Neural progenitor cell (in vitro differentiated cells): ENCODE measurements at regions not wholly inside any gene's neighbourhood (a gene's known extent, or its start where the extent isn't known, plus 50 kb on each side); places are given as distances from the start of the nearest gene placed in this dataset.

ENCODE experiments used
- DNase-seq: peaks from one replicate; pipeline ENCODE4 v3.0.0-alpha.2; 2016; ENCODE audit warnings: low spot score
- H2AFZ ChIP-seq: fragments of 200-600 bp; sonication (generic); replicated peaks from 2 replicates; pipeline ENCODE4 v1.6.1; 2016; ENCODE audit warnings: antibody characterized with exemption
- H3F3A ChIP-seq: fragments of 200-600 bp; sonication (generic); 2 replicates; pipeline ENCODE4 v1.6.1; 2016; ENCODE audit warnings: antibody characterized with exemption, low read depth
- H3K27ac ChIP-seq: fragments of 200-600 bp; sonication (generic); 2 replicates; pipeline ENCODE4 v1.5.1; 2016; ENCODE audit warnings: mild to moderate bottlenecking
- H3K27me3 ChIP-seq: fragments of 200-600 bp; sonication (generic); 2 replicates; pipeline ENCODE4 v1.6.1; 2016; ENCODE audit warnings: mild to moderate bottlenecking, moderate library complexity
- H3K36me3 ChIP-seq: fragments of 200-600 bp; sonication (generic); 2 replicates; pipeline ENCODE4 v1.5.1; 2016
- H3K4me1 ChIP-seq: fragments of 200-600 bp; sonication (generic); 2 replicates; pipeline ENCODE4 v1.6.1; 2016; ENCODE audit warnings: mixed run types
- H3K4me2 ChIP-seq: fragments of 200-600 bp; sonication (generic); 2 replicates; pipeline ENCODE4 v1.6.1; 2016
- H3K4me3 ChIP-seq: fragments of 200-600 bp; sonication (generic); 2 replicates; pipeline ENCODE4 v1.5.1; 2016
- H3K79me2 ChIP-seq: fragments of 200-600 bp; sonication (generic); 2 replicates; pipeline ENCODE4 v1.6.1; 2016; ENCODE audit warnings: low read depth
- H3K9ac ChIP-seq: fragments of 200-600 bp; sonication (generic); 2 replicates; pipeline ENCODE4 v1.6.1; 2016
- H3K9me3 ChIP-seq: fragments of 200-600 bp; sonication (generic); 2 replicates; pipeline ENCODE4 v1.5.1; 2016; ENCODE audit warnings: low read depth
- H4K20me1 ChIP-seq: fragments of 200-600 bp; sonication (generic); 2 replicates; pipeline ENCODE4 v1.6.1; 2016; ENCODE audit warnings: low read depth
- H3K27ac Mint-ChIP-seq: 3 replicates; pipeline ENCODE4 v1.8.0; 2021; ENCODE audit warnings: mixed read lengths
- H3K27me3 Mint-ChIP-seq: 2 replicates; pipeline ENCODE4 v1.8.0; 2022; ENCODE audit warnings: low read depth, mild to moderate bottlenecking, inconsistent platforms, moderate library complexity, mixed read lengths; ENCODE audit not compliant: insufficient read depth
- H3K36me3 Mint-ChIP-seq: 3 replicates; pipeline ENCODE4 v1.8.0; 2021; ENCODE audit warnings: mixed read lengths
- H3K4me1 Mint-ChIP-seq: 3 replicates; pipeline ENCODE4 v1.8.0; 2021; ENCODE audit warnings: mixed read lengths
- H3K4me3 Mint-ChIP-seq: 3 replicates; pipeline ENCODE4 v1.8.0; 2021; ENCODE audit warnings: mild to moderate bottlenecking, moderate library complexity, mixed read lengths
- H3K9me3 Mint-ChIP-seq: 3 replicates; pipeline ENCODE4 v1.8.0; 2020; ENCODE audit warnings: mixed read lengths
- EZH2 ChIP-seq: fragments of 200-600 bp; sonication (generic); IDR thresholded peaks from 2 replicates; pipeline ENCODE4 v1.6.1; 2017; ENCODE audit warnings: antibody characterized with exemption, mild to moderate bottlenecking, moderate library complexity
- EZH2phosphoT487 ChIP-seq: fragments of 200-600 bp; sonication (generic); IDR thresholded peaks from 2 replicates; pipeline ENCODE4 v1.6.1; 2017; ENCODE audit warnings: antibody characterized with exemption
- TF ChIP-seq, protein P1 (sequence below): fragments of 200-600 bp; sonication (generic); IDR thresholded peaks from 2 replicates; pipeline ENCODE4 v1.5.1; 2017; ENCODE audit warnings: antibody characterized with exemption, mild to moderate bottlenecking

GRCh38 chr6:90729057-90729456 is 142.2 kb upstream of the MAP3K7 start:
- TF ChIP-seq EZH2phosphoT487, result no peak
- TF ChIP-seq, protein P1, sequence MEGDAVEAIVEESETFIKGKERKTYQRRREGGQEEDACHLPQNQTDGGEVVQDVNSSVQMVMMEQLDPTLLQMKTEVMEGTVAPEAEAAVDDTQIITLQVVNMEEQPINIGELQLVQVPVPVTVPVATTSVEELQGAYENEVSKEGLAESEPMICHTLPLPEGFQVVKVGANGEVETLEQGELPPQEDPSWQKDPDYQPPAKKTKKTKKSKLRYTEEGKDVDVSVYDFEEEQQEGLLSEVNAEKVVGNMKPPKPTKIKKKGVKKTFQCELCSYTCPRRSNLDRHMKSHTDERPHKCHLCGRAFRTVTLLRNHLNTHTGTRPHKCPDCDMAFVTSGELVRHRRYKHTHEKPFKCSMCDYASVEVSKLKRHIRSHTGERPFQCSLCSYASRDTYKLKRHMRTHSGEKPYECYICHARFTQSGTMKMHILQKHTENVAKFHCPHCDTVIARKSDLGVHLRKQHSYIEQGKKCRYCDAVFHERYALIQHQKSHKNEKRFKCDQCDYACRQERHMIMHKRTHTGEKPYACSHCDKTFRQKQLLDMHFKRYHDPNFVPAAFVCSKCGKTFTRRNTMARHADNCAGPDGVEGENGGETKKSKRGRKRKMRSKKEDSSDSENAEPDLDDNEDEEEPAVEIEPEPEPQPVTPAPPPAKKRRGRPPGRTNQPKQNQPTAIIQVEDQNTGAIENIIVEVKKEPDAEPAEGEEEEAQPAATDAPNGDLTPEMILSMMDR, result no peak
- no peak for TF ChIP-seq EZH2
- Mint-ChIP-seq H3K4me3 (no peak overlapping the region), H3K9me3 (no peaks in the 10 kb centered on the region), H3K4me1 (no peaks in the 10 kb centered on the region), H3K27ac (no peak overlapping the region), H3K27me3 (no peaks in the 10 kb centered on the region), H3K36me3 (no peaks in the 10 kb centered on the region)
- Histone ChIP-seq H3K27ac (no peak overlapping the region), H4K20me1 (no peaks in the 10 kb centered on the region), H3K9me3 (no peaks in the 10 kb centered on the region), H2AFZ (no peak overlapping the region), H3K9ac (no peak overlapping the region), H3K36me3 (no peaks in the 10 kb centered on the region), H3K79me2 (no peaks in the 10 kb centered on the region), H3K27me3 (no peaks in the 10 kb centered on the region), H3K4me1 (no peaks in the 10 kb centered on the region), H3F3A (no peaks in the 10 kb centered on the region), H3K4me2 (no peak overlapping the region), H3K4me3 (no peak overlapping the region)
- DNase-seq, result no peak

GRCh38 chr6:90722648-90723047 is 135.8 kb upstream of the MAP3K7 start:
- H3K36me3 ChIP-seq, result no peaks in the 10 kb centered on the region
- H4K20me1 ChIP-seq, result no peaks in the 10 kb centered on the region
- H3K4me1 ChIP-seq, result no peaks in the 10 kb centered on the region
- H3K9ac ChIP-seq, result no peak overlapping the region
- H2AFZ ChIP-seq, result no peak overlapping the region
- Mint-ChIP-seq H3K27ac (no peak overlapping the region), H3K4me3 (no peak overlapping the region), H3K9me3 (no peaks in the 10 kb centered on the region), H3K36me3 (no peaks in the 10 kb centered on the region), H3K27me3 (no peaks in the 10 kb centered on the region), H3K4me1 (no peaks in the 10 kb centered on the region)
- no peak overlapping the region for H3K4me2 ChIP-seq
- H3K27ac ChIP-seq, result no peak overlapping the region
- H3K79me2 ChIP-seq, result no peaks in the 10 kb centered on the region
- no peaks in the 10 kb centered on the region for H3F3A ChIP-seq
- H3K9me3 ChIP-seq, result no peaks in the 10 kb centered on the region
- H3K27me3 ChIP-seq, result no peaks in the 10 kb centered on the region
- DNase-seq, result no peak
- no peak overlapping the region for H3K4me3 ChIP-seq
- TF ChIP-seq, protein P1, result no peak
- no peak for TF ChIP-seq EZH2phosphoT487
- no peak for TF ChIP-seq EZH2

DNA sequence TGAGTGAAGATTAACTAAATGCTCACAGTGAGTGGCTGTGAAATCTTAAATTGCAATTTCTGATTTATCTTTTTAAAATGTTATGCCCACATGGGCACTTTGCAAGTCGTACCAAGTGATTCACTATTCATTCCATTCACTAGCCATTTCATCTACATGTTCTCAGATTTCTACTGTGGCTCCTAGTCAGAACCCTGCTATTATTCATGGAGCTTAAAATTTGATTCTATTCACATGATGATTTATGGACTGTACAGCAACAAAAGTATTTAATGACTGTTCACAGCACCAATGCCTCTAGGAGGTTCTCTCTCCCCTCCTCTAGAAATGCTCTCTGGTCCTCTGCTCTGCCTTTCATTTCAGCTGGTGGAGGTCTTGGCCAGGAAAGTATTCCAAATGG is 133.5 kb upstream of the MAP3K7 start:
- H3K27me3 ChIP-seq, result no peaks in the 10 kb centered on the region
- H3K27ac Mint-ChIP-seq, result no peak overlapping the region

More for the DNA sequence above, 133.5 kb upstream of the MAP3K7 start:
- no peak for TF ChIP-seq EZH2
- TF ChIP-seq, protein P1, result no peak
- TF ChIP-seq EZH2phosphoT487, result no peak
- Mint-ChIP-seq H3K4me3 (no peak overlapping the region), H3K4me1 (no peaks in the 10 kb centered on the region), H3K36me3 (no peaks in the 10 kb centered on the region), H3K9me3 (no peaks in the 10 kb centered on the region), H3K27me3 (no peaks in the 10 kb centered on the region)
- H3K4me1 ChIP-seq, result no peaks in the 10 kb centered on the region
- H3K79me2 ChIP-seq, result no peaks in the 10 kb centered on the region
- H2AFZ ChIP-seq, result no peak overlapping the region
- H3K36me3 ChIP-seq, result no peaks in the 10 kb centered on the region
- no peak overlapping the region for H3K4me2 ChIP-seq
- H3F3A ChIP-seq, result no peaks in the 10 kb centered on the region
- no peaks in the 10 kb centered on the region for H3K9me3 ChIP-seq
- H4K20me1 ChIP-seq, result no peaks in the 10 kb centered on the region
- DNase-seq, result no peak
- no peak overlapping the region for H3K4me3 ChIP-seq
- H3K27ac ChIP-seq, result no peak overlapping the region
- no peak overlapping the region for H3K9ac ChIP-seq
